HEK293T (cell line): ENCODE measurements at regions not wholly inside any gene's neighbourhood (a gene's known extent, or its start where the extent isn't known, plus 50 kb on each side); places are given as distances from the start of the nearest gene placed in this dataset.

ENCODE experiments used
- ARNT ChIP-seq: fragments of 450-650 bp; IDR thresholded peaks from 2 replicates; pipeline ENCODE4 v1.6.1; 2017; ENCODE audit warnings: mild to moderate bottlenecking
- BHLHE40 ChIP-seq: fragments of 450-650 bp; IDR thresholded peaks from 2 replicates; pipeline ENCODE4 v1.6.1; 2016; ENCODE audit warnings: mild to moderate bottlenecking, moderate library complexity, borderline replicate concordance
- CTBP1 ChIP-seq: fragments of 450-650 bp; IDR thresholded peaks from 2 replicates; pipeline ENCODE4 v1.6.1; 2016; ENCODE audit warnings: borderline replicate concordance
- ELF4 ChIP-seq: fragments of 450-650 bp; IDR thresholded peaks from 2 replicates; pipeline ENCODE4 v1.6.1; 2017; ENCODE audit warnings: antibody characterized with exemption
- FOXK2 ChIP-seq: fragments of 450-650 bp; IDR thresholded peaks from 2 replicates; pipeline ENCODE4 v1.6.1; 2016; ENCODE audit warnings: mild to moderate bottlenecking
- FOXM1 ChIP-seq: fragments of 450-650 bp; IDR thresholded peaks from 2 replicates; pipeline ENCODE4 v1.6.1; 2017; ENCODE audit warnings: mild to moderate bottlenecking, borderline replicate concordance
- HDGF ChIP-seq: fragments of 450-650 bp; IDR thresholded peaks from 2 replicates; pipeline ENCODE4 v1.6.1; 2017; ENCODE audit warnings: antibody characterized with exemption, borderline replicate concordance
- SP1 ChIP-seq: fragments of 450-650 bp; IDR thresholded peaks from 2 replicates; pipeline ENCODE4 v1.6.1; 2017
- SUZ12 ChIP-seq: fragments of 450-650 bp; IDR thresholded peaks from 2 replicates; pipeline ENCODE4 v1.6.1; 2016; ENCODE audit warnings: mild to moderate bottlenecking
- ZNF384 ChIP-seq: fragments of 450-650 bp; IDR thresholded peaks from 2 replicates; pipeline ENCODE4 v1.6.1; 2016

DNA sequence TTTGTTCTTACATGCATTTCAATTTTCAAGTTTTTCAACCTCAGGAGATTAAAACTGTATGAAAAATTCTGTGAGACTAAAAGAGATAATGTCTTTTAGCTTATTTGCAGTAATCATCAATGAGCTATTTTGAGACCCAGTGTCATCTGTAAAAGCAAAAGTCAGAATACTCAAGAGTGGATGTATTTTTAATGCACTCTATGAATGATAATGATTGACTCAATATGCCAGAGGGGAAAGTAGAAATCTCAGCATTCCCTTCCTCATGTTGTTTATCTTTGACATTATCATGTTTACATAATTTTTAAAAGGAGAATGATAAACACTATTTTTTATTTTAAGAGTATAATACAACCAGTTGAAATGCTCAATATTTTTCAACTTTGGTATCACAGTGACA lies 162.1 kb downstream of the MMUT start:
- no peak for TF ChIP-seq ARNT
- no peak for TF ChIP-seq SUZ12
- TF ChIP-seq SP1, result no peak
- TF ChIP-seq BHLHE40, result no peak
- TF ChIP-seq FOXM1, result no peak
- no peak for TF ChIP-seq HDGF
- no peak for TF ChIP-seq ELF4
- TF ChIP-seq ZNF384, result no peak
- TF ChIP-seq CTBP1, result no peak
- TF ChIP-seq FOXK2, result no peak
